IPS-18a (cell line): ENCODE measurements at regions not wholly inside any gene's neighbourhood (a gene's known extent, or its start where the extent isn't known, plus 50 kb on each side); places are given as distances from the start of the nearest gene placed in this dataset.
"Not testable (repeated sequence)": the region's sequence is repeated elsewhere in the genome, so short reads cannot be mapped to it uniquely, and the experiment has no call there.

ENCODE experiments used
- H3K27ac ChIP-seq: one replicate; pipeline ENCODE4 v1.5.1; 2013; ENCODE audit warnings: low read length
- H3K27me3 ChIP-seq: one replicate; pipeline ENCODE4 v1.6.1; 2013; ENCODE audit warnings: mild to moderate bottlenecking, low read length; ENCODE audit not compliant: control insufficient read depth, insufficient read depth
- H3K36me3 ChIP-seq: one replicate; pipeline ENCODE4 v1.6.1; 2013; ENCODE audit warnings: low read depth, low read length; ENCODE audit not compliant: control insufficient read depth
- H3K4me1 ChIP-seq: one replicate; pipeline ENCODE4 v1.6.1; 2013; ENCODE audit warnings: low read depth, low read length; ENCODE audit not compliant: control insufficient read depth
- H3K4me3 ChIP-seq: one replicate; pipeline ENCODE4 v1.5.1; 2013; ENCODE audit warnings: low read length
- H3K9ac ChIP-seq: one replicate; pipeline ENCODE4 v1.6.1; 2013; ENCODE audit warnings: mild to moderate bottlenecking, low read length, moderate library complexity
- H3K9me3 ChIP-seq: one replicate; pipeline ENCODE4 v1.6.1; 2013; ENCODE audit warnings: low read depth, low read length; ENCODE audit not compliant: control insufficient read depth

GRCh38 chr7:20896996-20897395, 110.3 kb upstream of the SP8 start:
- H3K27me3 ChIP-seq, result no peaks in the 10 kb centered on the region
- H3K27ac ChIP-seq, result no peak overlapping the region
- H3K4me1 ChIP-seq, result peaks cover 4% of the 10 kb centered on the region
- no peaks in the 10 kb centered on the region for H3K36me3 ChIP-seq
- no peak overlapping the region for H3K4me3 ChIP-seq
- H3K9me3 ChIP-seq, result no peaks in the 10 kb centered on the region
- H3K9ac ChIP-seq, result no peak overlapping the region

- Histone ChIP-seq H3K9me3 (no peaks in the 10 kb centered on the region), H3K27me3 (no peaks in the 10 kb centered on the region), H3K27ac (no peak overlapping the region), H3K36me3 (no peaks in the 10 kb centered on the region), H3K9ac (no peak overlapping the region), H3K4me3 (no peak overlapping the region), H3K4me1 (no peaks in the 10 kb centered on the region)
Measured at GRCh38 chr7:20906801-20907453, 120.2 kb upstream of the SP8 start.

- no peaks in the 10 kb centered on the region for H3K27me3 ChIP-seq
Measured at GRCh38 chr7:20911081-20911480, 124.4 kb upstream of the SP8 start.

GRCh38 chr7:20913853-20914252, 127.2 kb upstream of the SP8 start:
- Histone ChIP-seq H3K9ac (no peak overlapping the region), H3K4me3 (no peak overlapping the region), H3K9me3 (no peaks in the 10 kb centered on the region), H3K27ac (no peak overlapping the region), H3K4me1 (peaks cover 3% of the 10 kb centered on the region), H3K27me3 (no peaks in the 10 kb centered on the region), H3K36me3 (no peaks in the 10 kb centered on the region)

More at GRCh38 chr7:20911081-20911480, 124.4 kb upstream of the SP8 start:
- Histone ChIP-seq H3K9me3 (no peaks in the 10 kb centered on the region), H3K36me3 (no peaks in the 10 kb centered on the region), H3K4me3 (no peak overlapping the region), H3K9ac (no peak overlapping the region), H3K4me1 (no peaks in the 10 kb centered on the region), H3K27ac (no peak overlapping the region)

GRCh38 chr7:20916311-20916710, 129.6 kb upstream of the SP8 start:
- peaks cover 3% of the 10 kb centered on the region for H3K4me1 ChIP-seq
- no peaks in the 10 kb centered on the region for H3K27me3 ChIP-seq
- no peaks in the 10 kb centered on the region for H3K36me3 ChIP-seq
- H3K4me3 ChIP-seq, result no peak overlapping the region
- H3K9me3 ChIP-seq, result no peaks in the 10 kb centered on the region
- no peak overlapping the region for H3K27ac ChIP-seq
- no peak overlapping the region for H3K9ac ChIP-seq

- no peak overlapping the region for H3K9ac ChIP-seq
- H3K27me3 ChIP-seq, result no peaks in the 10 kb centered on the region
- H3K4me1 ChIP-seq, result peaks cover 3% of the 10 kb centered on the region
- H3K27ac ChIP-seq, result no peak overlapping the region
- H3K4me3 ChIP-seq, result no peak overlapping the region
- H3K36me3 ChIP-seq, result no peaks in the 10 kb centered on the region
- H3K9me3 ChIP-seq, result no peaks in the 10 kb centered on the region
Measured at GRCh38 chr7:20917603-20918002, 130.9 kb upstream of the SP8 start.

GRCh38 chr7:20918156-20918555, 131.5 kb upstream of the SP8 start:
- Histone ChIP-seq H3K9me3 (no peaks in the 10 kb centered on the region), H3K9ac (no peak overlapping the region), H3K27me3 (no peaks in the 10 kb centered on the region), H3K27ac (no peak overlapping the region), H3K36me3 (no peaks in the 10 kb centered on the region), H3K4me1 (peaks cover 3% of the 10 kb centered on the region), H3K4me3 (no peak overlapping the region)

- not testable (repeated sequence) for H3K27me3 ChIP-seq, H3K36me3 ChIP-seq, H3K9ac ChIP-seq, H3K4me3 ChIP-seq, H3K27ac ChIP-seq, H3K4me1 ChIP-seq, H3K9me3 ChIP-seq
Measured at GRCh38 chr7:20927178-20927577, 140.5 kb upstream of the SP8 start.

- H3K9ac ChIP-seq, result no peak overlapping the region
Measured at GRCh38 chr7:20927976-20928375, 141.3 kb upstream of the SP8 start.

GRCh38 chr7:20929199-20929598, 142.5 kb upstream of the SP8 start:
- no peaks in the 10 kb centered on the region for H3K27me3 ChIP-seq
- no peak overlapping the region for H3K4me3 ChIP-seq
- H3K27ac ChIP-seq, result no peak overlapping the region
- no peaks in the 10 kb centered on the region for H3K4me1 ChIP-seq
- H3K9me3 ChIP-seq, result no peaks in the 10 kb centered on the region
- H3K36me3 ChIP-seq, result no peaks in the 10 kb centered on the region
- no peak overlapping the region for H3K9ac ChIP-seq

More at GRCh38 chr7:20927976-20928375, 141.3 kb upstream of the SP8 start:
- Histone ChIP-seq H3K36me3 (no peaks in the 10 kb centered on the region), H3K27me3 (no peaks in the 10 kb centered on the region), H3K9me3 (no peaks in the 10 kb centered on the region), H3K27ac (no peak overlapping the region), H3K4me1 (no peaks in the 10 kb centered on the region), H3K4me3 (no peak overlapping the region)

GRCh38 chr7:20931739-20932138, 145.1 kb upstream of the SP8 start:
- H3K4me3 ChIP-seq, result no peak overlapping the region
- no peak overlapping the region for H3K9ac ChIP-seq
- H3K4me1 ChIP-seq, result no peaks in the 10 kb centered on the region
- no peaks in the 10 kb centered on the region for H3K9me3 ChIP-seq
- H3K36me3 ChIP-seq, result no peaks in the 10 kb centered on the region
- no peaks in the 10 kb centered on the region for H3K27me3 ChIP-seq
- H3K27ac ChIP-seq, result no peak overlapping the region

GRCh38 chr7:20932785-20933527, 146.3 kb upstream of the SP8 start:
- Histone ChIP-seq H3K4me1 (no peaks in the 10 kb centered on the region), H3K27me3 (no peaks in the 10 kb centered on the region), H3K27ac (no peak overlapping the region), H3K4me3 (no peak overlapping the region), H3K36me3 (no peaks in the 10 kb centered on the region), H3K9ac (no peak overlapping the region), H3K9me3 (no peaks in the 10 kb centered on the region)
